T-helper 2 cell treated with Interferon-gamma antibody and Interleukin-4, amounts not matched to agents 100 ng/mL and 5 ng/mL, for 36 hours (primary cell): ENCODE measurements at regions not wholly inside any gene's neighbourhood (a gene's known extent, or its start where the extent isn't known, plus 50 kb on each side); places are given as distances from the start of the nearest gene placed in this dataset.

Experiments
- intact Hi-C: fragments of 100-400 bp; cut with micrococcal nuclease; formaldehyde crosslinking; loops from one replicate; pipeline ENCODE4 v1.15.1; 2023

GRCh38 chr1:88180449-88181108 is 503.5 kb upstream of the PKN2 start:
- intact Hi-C loops, result loop anchor here (1.0 kb wide), 1 partner anchor 415 kb away; no protein-coding TSS in a partner anchor

- intact Hi-C loops, result no loop called here
These were observed 497.2 kb upstream of the PKN2 start for GRCh38 chr1:88186911-88187310.

DNA sequence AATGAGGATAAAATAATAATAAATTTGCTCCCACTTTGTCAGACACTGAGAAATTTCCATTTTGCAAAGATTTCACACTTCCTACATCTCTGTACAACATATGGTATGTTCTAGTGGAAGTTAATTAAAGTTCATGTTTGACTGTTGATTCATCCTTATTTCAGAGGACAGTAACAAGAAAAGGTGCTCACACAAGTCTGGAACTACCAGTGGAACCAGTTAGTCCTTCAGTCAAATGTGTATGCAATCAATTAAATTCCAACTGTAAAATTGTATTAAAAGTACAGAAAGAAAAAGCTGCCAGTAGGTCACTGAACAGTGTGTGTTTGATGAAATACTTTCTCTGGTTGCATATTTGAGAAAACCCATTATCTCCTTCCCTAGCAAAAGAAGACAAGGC is 496.0 kb upstream of the PKN2 start:
- intact Hi-C loops, result no loop called here

DNA sequence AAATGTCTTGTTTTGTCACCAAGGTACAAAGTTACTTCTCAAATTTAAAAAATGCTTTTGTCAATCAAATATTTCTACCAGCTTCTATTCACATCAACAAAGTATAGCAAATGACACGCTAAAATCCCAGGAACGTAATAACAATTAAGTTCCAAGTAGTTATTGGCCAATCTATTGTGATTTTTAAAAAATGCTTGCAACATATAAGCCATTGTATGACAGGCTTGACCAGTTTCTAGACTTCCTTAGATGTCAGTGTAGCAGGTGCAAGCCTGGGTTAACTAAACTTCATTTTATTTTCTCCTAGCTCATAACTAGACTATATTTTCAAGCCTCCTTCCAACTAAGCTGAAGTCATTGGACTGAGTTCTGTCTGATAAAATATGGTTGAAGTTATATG is 494.5 kb upstream of the PKN2 start:
- intact Hi-C loops, result no loop called here

GRCh38 chr1:88191917-88192316 is 492.2 kb upstream of the PKN2 start:
- intact Hi-C loops, result no loop called here

DNA sequence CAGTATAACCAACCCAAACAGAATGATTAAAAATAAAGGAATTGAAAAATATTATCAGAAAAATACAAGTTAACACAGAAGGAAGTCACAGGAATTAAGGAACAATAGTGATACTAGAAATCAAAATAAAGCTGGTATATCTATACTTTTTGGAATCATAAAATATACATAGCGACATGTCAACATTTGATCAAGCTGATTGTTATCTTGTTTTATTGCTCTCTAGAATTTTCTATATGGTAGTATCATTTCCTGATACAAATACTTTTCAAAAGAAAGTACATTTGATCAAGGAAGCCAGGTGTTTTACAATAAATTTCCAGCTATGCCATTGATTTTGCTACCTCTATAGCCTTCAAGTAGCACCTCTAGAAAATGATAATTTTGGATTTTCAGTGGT is 489.5 kb upstream of the PKN2 start:
- intact Hi-C loops, result no loop called here

- intact Hi-C loops, result no loop called here
These were observed 483.5 kb upstream of the PKN2 start for GRCh38 chr1:88200545-88200944.

DNA sequence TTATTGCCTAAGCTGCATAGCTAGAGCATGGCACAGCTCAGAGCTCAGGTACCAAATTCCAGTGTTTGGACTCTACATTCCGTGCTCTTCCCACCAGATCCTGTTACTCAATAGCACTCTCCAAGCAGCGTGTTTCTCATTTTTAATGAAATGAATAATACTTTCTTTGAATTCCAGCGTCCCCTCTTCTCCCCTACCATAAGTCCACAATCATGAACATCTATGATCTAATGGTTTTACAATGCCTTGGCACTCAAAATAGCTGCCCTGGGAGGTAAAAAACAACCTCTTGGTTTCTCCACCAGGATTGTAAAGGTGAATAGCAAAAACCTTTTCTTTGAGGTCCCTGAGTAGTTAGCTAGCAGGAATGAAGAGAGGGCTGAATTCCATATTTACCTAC is 480.0 kb upstream of the PKN2 start:
- intact Hi-C loops, result no loop called here

DNA sequence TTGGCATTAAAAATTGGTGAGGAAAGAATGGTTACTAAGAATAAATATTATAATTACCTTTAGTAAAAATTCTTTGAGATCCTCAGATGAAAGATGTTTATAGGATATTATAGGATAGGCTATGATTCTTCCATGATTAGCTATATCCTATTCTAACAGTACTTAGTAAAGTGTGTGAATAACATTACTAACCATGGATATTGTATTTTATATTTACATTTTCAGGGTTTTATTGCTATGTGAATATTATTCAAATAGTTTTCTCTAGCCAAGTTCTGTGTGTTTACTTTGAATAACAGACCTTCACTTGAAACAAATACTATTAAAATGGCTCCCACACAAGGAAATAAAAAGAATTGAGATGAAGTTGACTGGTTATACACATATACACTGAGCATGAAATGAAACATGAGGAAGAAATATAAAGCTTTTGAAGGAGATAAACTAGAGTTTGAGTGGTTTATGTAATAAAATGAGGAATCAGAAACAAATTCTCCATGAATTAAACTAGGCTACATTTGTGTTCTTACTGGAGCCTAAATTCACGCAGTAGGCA is 479.4 kb upstream of the PKN2 start:
- intact Hi-C loops, result no loop called here

- intact Hi-C loops, result no loop called here
These were observed 475.7 kb upstream of the PKN2 start for GRCh38 chr1:88208389-88208788.

- intact Hi-C loops, result no loop called here
These were observed 473.8 kb upstream of the PKN2 start for GRCh38 chr1:88210103-88210787.

GRCh38 chr1:88216441-88216840 is 467.6 kb upstream of the PKN2 start:
- intact Hi-C loops, result no loop called here

- intact Hi-C loops, result no loop called here
These were observed 466.7 kb upstream of the PKN2 start for GRCh38 chr1:88217386-88217785.

- intact Hi-C loops, result no loop called here
These were observed 464.6 kb upstream of the PKN2 start for GRCh38 chr1:88219521-88219920.

- intact Hi-C loops, result no loop called here
These were observed 462.7 kb upstream of the PKN2 start for GRCh38 chr1:88221411-88221810.

- intact Hi-C loops, result no loop called here
These were observed 459.2 kb upstream of the PKN2 start for GRCh38 chr1:88224906-88225305.

DNA sequence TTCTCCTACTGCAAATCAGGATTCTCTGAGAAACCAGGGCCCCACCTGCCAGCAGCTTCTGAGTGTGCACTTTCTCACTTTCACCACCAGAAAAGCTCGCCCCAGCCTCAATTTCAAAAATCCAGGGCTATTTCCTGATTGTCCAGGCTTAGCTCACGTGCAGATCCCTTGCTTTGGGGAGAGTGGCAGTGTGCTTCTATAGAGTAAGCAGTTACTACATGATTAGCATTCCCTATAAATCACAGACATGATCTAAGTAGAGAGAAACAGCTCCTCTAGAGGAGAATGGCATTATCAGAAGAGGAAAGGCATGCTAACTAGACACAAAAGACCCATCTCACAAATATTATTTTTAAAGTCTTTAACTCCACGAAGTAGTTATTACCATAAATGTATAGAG is 456.0 kb upstream of the PKN2 start:
- intact Hi-C loops, result no loop called here

GRCh38 chr1:88230126-88230525 is 453.9 kb upstream of the PKN2 start:
- intact Hi-C loops, result no loop called here

DNA sequence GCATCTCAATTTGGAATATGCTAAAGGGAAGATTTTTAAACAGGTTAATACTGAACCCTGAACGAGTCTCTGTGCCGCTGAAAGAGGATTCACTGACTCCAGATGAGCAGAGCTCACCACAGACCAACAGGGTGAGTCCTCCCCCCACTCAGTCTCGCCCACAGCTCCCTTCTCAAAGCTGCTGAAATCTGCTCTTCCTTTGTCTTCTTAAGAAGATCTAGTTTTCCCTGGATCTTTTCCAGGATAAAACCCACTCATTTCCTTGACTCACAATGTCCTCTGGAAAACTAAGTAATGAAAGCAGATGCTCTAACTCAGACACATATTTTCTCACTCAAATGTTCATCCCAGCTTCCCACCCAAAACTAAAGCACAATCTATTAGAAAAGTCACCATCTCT is 447.0 kb upstream of the PKN2 start:
- intact Hi-C loops, result no loop called here

- intact Hi-C loops, result no loop called here
These were observed 444.9 kb upstream of the PKN2 start for GRCh38 chr1:88239205-88239604.

- intact Hi-C loops, result no loop called here
These were observed 436.4 kb upstream of the PKN2 start for GRCh38 chr1:88247666-88248065.

DNA sequence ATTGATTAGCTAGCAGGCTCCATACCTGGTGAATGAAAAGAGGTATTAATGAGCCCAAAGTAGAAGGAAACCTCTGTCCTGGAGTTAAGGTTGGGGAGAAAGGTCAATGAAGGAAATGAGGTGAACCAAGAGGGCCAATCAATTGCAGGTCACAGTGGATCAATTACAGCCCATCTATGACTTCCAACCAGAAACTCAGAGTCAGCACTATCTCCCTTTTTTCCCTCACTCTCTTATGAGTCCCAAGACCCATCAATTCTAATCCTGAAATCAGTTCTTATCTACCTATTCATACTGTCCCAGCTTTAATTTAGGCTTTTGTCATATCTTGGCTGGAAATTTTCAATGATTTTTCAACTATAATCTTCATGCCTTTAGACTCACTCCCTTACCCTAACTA is 433.2 kb upstream of the PKN2 start:
- intact Hi-C loops, result no loop called here

DNA sequence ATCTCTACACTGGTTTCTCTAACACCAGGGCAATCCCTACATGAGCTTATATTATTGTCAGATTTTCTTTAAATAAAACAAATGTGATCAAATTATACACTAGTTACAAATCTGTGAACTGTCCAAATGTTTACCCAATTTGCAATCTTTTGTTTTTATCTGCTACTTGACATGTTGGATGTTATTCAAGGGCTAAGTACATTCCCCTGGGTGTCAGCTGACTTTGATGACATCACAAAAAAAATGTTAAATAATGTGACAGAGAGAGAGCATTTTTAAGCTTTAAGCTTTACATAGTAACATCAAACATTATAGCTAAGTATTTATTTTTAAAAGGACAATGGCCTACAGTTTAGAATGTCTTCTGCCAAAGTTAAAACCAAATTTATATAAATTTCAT is 431.3 kb upstream of the PKN2 start:
- intact Hi-C loops, result no loop called here
